ENCODE measurements at regions not wholly inside any gene's neighbourhood (a gene's known extent, or its start where the extent isn't known, plus 50 kb on each side); places are given as distances from the start of the nearest gene placed in this dataset.

GRCh38 chr14:51576117-51576430, 75.6 kb upstream of the FRMD6 start (continued):
- TF ChIP-seq PBX3 (CRISPR knock-in tag; IDR thresholded peaks at IDR 0.05) (no peak), ZBTB21 (tag by site-specific recombination; IDR thresholded peaks at IDR 0.05) (no peak), OVOL3 (tag by site-specific recombination; IDR thresholded peaks at IDR 0.05) (no peak), ZNF623 (tag by site-specific recombination; IDR thresholded peaks at IDR 0.05) (no peak), ZSCAN16 (tag by site-specific recombination; IDR thresholded peaks at IDR 0.05) (no peak), ZNF701 (tag by site-specific recombination; IDR thresholded peaks at IDR 0.05) (no peak), ZSCAN4 (tag by site-specific recombination; IDR thresholded peaks at IDR 0.05) (no peak)

- ChIA-PET CTCF (interaction anchor here (0.9 to 1.0 kb wide), 2 partner anchors 37 to 200 kb away, joined by 3 to 7 read pairs; no protein-coding TSS in a partner anchor), POLR2A (no interaction called here)
- Histone ChIP-seq H3K36me3 (ENCODE audit: control insufficient read depth in 2 of 2, insufficient read depth in 1 of 2, low read length in 2 of 2) (no peaks in the 10 kb centered on the region), H3K4me3 (ENCODE audit: low read depth, low read length) (no peak overlapping the region), H3K27ac (ENCODE audit: extremely low read depth, low read depth, low read length) (no peak overlapping the region), H3K9me3 (ENCODE audit: control insufficient read depth, insufficient read depth, low read depth, low read length) (no peaks in the 10 kb centered on the region), H3K4me1 (ENCODE audit: control insufficient read depth, insufficient read depth, low read length) (peaks cover 8% of the 10 kb centered on the region)
- TF ChIP-seq ZNF596 (tag by site-specific recombination; IDR thresholded peaks at IDR 0.05) (no peak), ZNF558 (tag by site-specific recombination; IDR thresholded peaks at IDR 0.05) (no peak), TRIM28 (IDR thresholded peaks at IDR 0.05; ENCODE audit: borderline replicate concordance, low read length) (no peak), ZNF157 (tag by site-specific recombination; IDR thresholded peaks at IDR 0.05) (no peak), SETDB1 (IDR thresholded peaks at IDR 0.05; ENCODE audit: insufficient read length, low read length) (no peak), ZNF654 (tag by site-specific recombination; IDR thresholded peaks at IDR 0.05; ENCODE audit: low read depth) (no peak), ZNF292 (tag by site-specific recombination; IDR thresholded peaks at IDR 0.05; ENCODE audit: borderline replicate concordance, low read depth) (no peak), ZNF335 (tag by site-specific recombination; conservative IDR thresholded peaks at IDR 0.05) (no peak), ZNF140 (tag by site-specific recombination; IDR thresholded peaks at IDR 0.05) (no peak), ZNF600 (tag by site-specific recombination; IDR thresholded peaks at IDR 0.05) (no peak), ZNF621 (tag by site-specific recombination; IDR thresholded peaks at IDR 0.05) (no peak), ZFP41 (tag by site-specific recombination; IDR thresholded peaks at IDR 0.05; ENCODE audit: borderline replicate concordance) (no peak)
Observed at GRCh38 chr14:51576879-51577278, 74.8 kb upstream of the FRMD6 start.

- Histone ChIP-seq H3K9me3 (ENCODE audit: control insufficient read depth, insufficient read depth, low read depth, low read length) (no peaks in the 10 kb centered on the region), H3K4me1 (ENCODE audit: control insufficient read depth, insufficient read depth, low read length) (peaks cover 15% of the 10 kb centered on the region), H3K36me3 (ENCODE audit: control insufficient read depth in 2 of 2, insufficient read depth in 1 of 2, low read length in 2 of 2) (no peaks in the 10 kb centered on the region), H3K27ac (ENCODE audit: extremely low read depth, low read depth, low read length) (no peak overlapping the region), H3K4me3 (ENCODE audit: low read depth, low read length) (no peak overlapping the region)
- ChIA-PET CTCF (no interaction called here), POLR2A (no interaction called here)
- TF ChIP-seq BCL11B (tag by site-specific recombination; IDR thresholded peaks at IDR 0.05; ENCODE audit: low read depth) (no peak), ZNF654 (tag by site-specific recombination; IDR thresholded peaks at IDR 0.05; ENCODE audit: low read depth) (no peak), ZNF530 (tag by site-specific recombination; IDR thresholded peaks at IDR 0.05; ENCODE audit: low read depth) (no peak), ZNF596 (tag by site-specific recombination; IDR thresholded peaks at IDR 0.05) (no peak), REPIN1 (tag by site-specific recombination; IDR thresholded peaks at IDR 0.05; ENCODE audit: low read depth) (no peak), ZNF23 (tag by site-specific recombination; IDR thresholded peaks at IDR 0.05; ENCODE audit: borderline replicate concordance) (no peak), ZNF768 (tag by site-specific recombination; IDR thresholded peaks at IDR 0.05) (no peak), ZNF629 (tag by site-specific recombination; IDR thresholded peaks at IDR 0.05) (no peak), ZNF169 (tag by site-specific recombination; IDR thresholded peaks at IDR 0.05) (no peak), ZNF114 (tag by site-specific recombination; IDR thresholded peaks at IDR 0.05) (no peak), ZNF350 (tag by site-specific recombination; IDR thresholded peaks at IDR 0.05) (no peak), ZNF660 (tag by site-specific recombination; IDR thresholded peaks at IDR 0.05) (no peak), ZNF2 (tag by site-specific recombination; IDR thresholded peaks at IDR 0.05) (no peak), YY2 (tag by site-specific recombination; IDR thresholded peaks at IDR 0.05) (no peak)
Observed at GRCh38 chr14:51578853-51579252, 72.9 kb upstream of the FRMD6 start.
